Stimulated activated CD4-positive, alpha-beta T cell treated with anti-CD3 and anti-CD28 coated beads, Interleukin-2, amount 100 ng/mL, for 48 hours (primary cell): ENCODE measurements at regions not wholly inside any gene's neighbourhood (a gene's known extent, or its start where the extent isn't known, plus 50 kb on each side); places are given as distances from the start of the nearest gene placed in this dataset.

Experiments used
- DNase-seq, 2 donors: peaks; one replicate each; pipeline ENCODE4 v3.0.0-alpha.2; 2020

DNA sequence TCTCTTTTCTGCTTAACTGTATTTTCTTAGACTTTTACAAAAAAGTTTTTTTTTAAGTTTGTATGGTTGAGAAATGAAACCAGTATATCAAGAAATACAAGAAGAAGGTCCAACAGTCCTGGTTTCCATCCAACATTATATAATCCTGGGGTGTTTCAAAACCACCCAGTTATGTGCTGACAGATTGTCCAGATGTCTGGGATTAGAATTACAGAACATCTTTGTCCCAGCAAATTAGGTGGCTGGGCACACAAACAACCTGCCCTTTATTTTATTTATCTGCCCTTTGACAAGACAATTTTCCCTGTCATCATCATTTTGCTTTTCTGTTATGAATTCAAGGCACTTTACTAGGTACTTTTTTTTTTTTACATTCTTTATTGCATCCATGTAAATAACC lies 622.1 kb downstream of the PLPP3 start:
- DNase-seq, result no peak

- DNase-seq, result no peak
Observed at GRCh38 chr1:55955016-55955621, 624.2 kb downstream of the PLPP3 start.

DNA sequence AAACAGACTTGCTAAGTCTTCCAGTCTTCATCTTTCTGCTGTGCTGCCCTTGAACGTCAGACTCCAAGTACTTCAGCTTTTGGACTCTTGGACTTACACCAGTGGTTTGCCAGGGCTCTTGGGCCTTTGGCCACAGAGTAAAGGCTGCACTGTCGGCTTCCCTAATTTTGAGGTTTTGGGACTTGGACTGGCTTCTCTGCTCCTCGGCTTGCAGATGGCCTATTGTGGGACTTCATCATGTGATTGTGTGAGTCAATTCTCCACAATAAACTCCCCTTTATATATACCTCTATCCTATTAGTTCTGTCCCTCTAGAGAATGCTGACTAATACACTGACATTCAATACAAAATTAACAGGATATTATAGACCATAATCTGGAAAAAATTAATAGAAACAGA lies 628.1 kb downstream of the PLPP3 start:
- DNase-seq, result no peak

DNA sequence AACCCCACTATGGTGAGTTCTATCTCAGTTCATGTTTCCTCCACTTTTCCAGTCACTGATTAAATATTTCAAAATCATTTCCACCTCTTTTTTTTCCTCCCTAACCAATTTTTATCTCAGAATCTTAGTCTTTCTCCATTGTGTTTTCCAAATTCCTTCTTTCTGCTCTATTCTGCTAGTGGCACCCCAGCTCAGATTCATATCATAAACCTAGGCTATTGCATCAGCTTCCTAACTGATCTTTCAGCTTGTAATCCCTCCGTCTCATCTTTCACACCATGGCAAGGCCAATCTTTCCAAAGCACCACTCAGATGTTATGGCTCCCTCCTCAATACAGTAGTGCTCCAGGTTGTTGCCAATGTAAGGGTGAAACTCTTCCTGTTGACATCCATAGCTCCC lies 631.9 kb downstream of the PLPP3 start:
- DNase-seq, result no peak

GRCh38 chr1:55943721-55944435 lies 635.5 kb downstream of the PLPP3 start:
- DNase-seq, result no peak

DNA sequence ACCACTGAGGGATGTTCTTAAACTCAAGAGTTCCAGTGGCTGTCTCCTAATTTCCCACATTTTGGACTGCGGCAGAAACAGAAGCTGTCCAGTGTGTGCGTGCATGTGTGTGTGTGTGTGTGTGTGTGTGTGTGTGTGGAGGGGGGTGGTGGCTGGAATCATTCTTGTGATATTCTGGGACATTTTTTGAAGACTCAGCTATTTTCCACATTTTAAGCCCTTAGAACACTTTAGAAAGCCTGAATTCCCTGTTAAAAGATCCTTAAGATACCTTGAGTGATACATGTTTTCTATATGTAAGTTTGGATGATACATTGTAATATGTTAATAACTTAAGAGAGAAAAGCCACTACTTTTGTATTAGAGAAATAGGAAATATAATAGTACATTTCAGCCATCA lies 636.4 kb downstream of the PLPP3 start:
- DNase-seq, result no peak

- DNase-seq, result no peak
Observed at GRCh38 chr1:55939866-55940265, 639.5 kb downstream of the PLPP3 start.

GRCh38 chr1:55938861-55939260 lies 640.5 kb downstream of the PLPP3 start:
- DNase-seq, result no peak

- no peak for DNase-seq
Observed at GRCh38 chr1:55938376-55938850, 641.0 kb downstream of the PLPP3 start.

- DNase-seq, result no peak
Observed at GRCh38 chr1:55937840-55938375, 641.5 kb downstream of the PLPP3 start.

DNA sequence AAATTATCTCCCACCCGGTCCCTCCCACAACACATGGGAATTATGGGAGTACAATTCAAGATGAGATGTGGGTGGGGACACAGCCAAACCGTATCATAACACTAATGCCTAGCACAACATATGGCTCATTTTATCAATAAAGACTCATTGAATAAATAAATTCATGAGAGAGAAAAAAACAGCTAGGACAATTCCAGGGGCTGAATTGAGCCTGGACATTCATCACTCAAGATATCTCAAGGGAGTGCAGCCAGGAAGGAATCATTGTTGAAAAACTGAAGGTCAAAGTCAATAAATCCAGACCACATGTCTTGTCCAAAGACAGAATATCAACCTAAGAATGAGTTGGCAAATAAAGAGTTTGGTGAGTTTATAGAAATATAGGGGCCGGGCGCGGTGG lies 644.1 kb downstream of the PLPP3 start:
- no peak for DNase-seq

- no peak for DNase-seq
Observed at GRCh38 chr1:55932402-55932801, 647.0 kb downstream of the PLPP3 start.

DNA sequence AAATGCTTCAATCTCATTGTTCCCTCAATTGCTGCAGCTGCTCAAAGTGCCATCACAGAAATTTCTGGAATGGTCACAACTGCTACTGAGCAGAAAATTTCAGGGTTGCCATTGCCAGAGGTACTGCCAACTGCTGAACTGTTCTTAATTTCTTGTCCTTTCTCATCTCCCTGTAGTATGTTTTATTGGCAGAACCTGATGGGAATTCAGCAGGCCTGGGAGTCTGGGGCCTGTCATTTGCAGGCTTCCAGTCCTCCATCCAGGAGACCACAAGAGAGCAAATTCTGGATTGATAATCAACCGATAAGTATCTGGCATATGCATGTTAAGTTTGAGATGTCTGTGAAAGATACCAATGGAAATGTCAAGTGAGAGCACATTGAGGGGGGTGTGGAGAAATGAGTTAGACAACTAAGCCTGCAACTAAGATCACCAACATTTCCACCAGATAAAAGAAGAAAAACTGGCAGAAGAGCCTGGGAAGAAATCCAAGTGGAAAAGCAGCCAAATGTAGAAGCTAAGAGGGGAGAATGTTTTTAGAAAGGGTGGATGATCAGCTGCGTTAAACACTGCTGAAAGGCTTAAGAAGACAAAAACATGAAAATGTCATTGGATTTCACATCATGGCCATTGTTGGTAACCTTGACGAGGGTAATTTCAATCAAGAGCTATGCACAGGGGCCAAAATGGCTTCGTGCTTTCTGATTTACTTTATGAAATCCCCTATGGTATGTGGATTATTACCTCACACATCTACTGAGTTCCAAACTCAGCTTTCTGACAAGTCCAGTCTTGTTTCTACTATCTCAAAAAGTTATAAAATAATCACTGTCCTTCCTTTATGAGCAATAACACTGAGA lies 648.1 kb downstream of the PLPP3 start:
- no peak for DNase-seq

GRCh38 chr1:55929652-55930051 lies 649.7 kb downstream of the PLPP3 start:
- DNase-seq, result no peak

DNA sequence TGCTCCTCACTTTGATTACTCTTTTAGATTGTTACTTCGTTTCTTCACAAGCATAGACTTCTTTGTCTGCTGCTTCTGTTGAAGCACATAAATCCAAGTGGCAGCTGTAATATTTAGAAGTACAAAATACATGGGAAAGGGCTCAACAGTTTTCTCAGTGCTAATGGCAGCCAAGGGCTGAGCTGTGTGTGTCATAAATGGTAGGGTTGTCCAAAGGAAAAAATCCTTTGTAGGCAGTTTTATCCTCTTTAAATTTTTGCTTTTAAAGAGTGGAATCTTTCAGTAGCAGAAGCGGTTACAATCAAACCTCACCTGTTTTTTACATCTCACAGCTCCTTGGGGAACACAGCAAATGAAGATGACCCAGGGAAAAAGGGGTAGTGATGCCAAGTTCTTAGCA lies 650.8 kb downstream of the PLPP3 start:
- no peak for DNase-seq

DNA sequence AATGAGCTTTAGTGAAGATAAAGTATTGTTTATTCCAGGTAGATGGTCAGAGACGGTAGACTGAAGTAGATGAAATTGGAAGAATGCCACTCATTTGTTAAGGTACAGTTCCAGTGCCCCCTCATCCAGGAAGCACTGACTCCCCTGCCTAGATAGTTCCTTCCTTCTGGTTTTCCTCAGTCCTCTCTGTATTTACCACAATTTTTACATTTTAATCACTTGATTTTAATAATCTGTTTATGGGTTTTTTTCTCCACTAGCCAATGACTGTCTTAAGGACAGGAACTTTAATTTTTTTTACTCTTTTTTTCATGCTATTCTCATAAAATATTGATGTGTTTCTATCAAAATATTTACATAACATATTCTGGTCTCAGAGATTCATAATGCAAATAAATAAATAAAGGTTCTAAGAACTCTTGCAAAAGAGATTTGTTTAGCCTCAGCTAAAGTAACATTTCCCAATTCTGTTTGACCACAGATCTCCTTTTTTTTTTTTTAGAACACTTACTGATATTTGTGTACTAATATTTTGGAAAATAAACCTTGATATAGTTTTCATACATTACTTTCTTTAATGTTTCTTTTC lies 651.6 kb downstream of the PLPP3 start:
- DNase-seq, result no peak

- DNase-seq, result no peak
Observed at GRCh38 chr1:55926906-55927471, 652.4 kb downstream of the PLPP3 start.

DNA sequence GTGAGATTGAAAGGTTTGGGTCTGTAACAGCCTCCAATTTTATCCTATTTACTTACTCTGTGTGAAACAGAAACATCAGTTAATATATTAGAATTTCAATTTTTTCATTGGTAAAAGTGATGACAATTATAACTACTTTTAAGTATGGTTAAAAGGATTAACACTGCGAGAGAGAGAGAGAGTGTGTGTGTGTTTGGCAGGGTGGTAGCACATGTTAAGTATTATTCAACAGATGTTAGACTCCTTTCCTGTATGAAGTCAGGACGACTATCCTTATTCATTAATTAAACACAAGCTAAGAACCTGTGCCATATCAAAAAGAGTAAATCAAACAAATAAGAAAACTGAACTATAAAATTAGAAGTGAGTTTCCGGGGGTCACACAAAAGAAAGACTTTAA lies 662.5 kb downstream of the PLPP3 start:
- no peak for DNase-seq

DNA sequence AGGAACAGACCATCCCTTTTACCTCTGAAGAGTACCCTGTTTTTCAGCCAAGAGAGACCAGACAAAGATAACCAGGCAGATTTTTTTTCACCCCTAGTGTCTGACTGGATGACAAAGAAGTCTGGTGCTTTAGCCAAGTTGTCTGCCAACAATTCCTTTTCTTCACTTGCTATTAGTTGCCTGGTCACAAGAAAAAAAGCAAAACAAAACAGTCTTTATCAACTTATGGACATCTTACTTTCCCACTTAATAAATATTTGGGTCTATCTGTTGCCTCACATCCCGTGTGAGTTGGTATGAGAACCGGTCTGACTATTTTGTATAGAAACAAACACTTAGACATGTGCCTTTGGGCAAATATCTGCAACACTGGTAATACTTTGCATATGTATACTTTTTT lies 662.9 kb downstream of the PLPP3 start:
- DNase-seq, result no peak

DNA sequence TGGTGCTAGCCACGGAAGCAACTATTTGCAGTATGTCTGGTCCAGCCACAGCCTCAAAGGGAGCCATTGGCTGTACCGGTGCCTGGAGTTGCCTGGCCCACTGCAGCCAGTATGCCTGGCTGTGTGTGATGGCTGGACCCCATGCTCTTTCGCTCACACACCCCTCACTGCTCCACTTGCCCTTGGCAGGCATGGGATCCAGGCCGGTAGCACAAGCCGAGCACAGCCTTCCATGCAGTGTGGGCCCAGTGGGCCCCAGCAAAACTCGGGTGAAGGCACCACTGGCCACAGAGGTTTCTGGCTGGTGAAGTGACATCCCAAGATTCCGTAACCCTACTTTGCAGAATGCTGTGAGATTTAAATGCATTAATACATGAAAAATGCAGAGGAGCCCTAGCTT lies 665.8 kb downstream of the PLPP3 start:
- no peak for DNase-seq

GRCh38 chr1:55912438-55912837 lies 666.9 kb downstream of the PLPP3 start:
- no peak for DNase-seq

- DNase-seq, result no peak
Observed at GRCh38 chr1:55904541-55904940, 674.8 kb downstream of the PLPP3 start.

DNA sequence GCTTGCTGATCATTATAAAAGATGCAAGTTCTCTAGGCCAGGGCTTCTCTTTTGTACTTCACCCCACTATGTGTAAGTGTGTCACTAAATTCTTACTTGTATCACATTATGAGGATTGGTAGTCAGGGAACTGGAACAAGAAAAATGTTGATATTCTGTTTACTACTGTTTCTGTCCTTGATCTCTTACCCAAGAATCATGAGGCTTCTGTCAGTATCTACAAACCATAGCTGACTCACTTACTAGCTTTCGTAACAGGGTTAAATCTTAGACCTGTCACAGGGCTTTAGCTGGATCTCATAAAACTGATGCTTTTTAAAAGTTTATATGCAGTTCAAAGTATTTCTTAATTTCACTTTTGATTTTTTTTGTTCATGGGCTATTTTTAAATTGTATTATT lies 681.2 kb downstream of the PLPP3 start:
- DNase-seq, result no peak
